GM12872 (cell line): ENCODE measurements at regions not wholly inside any gene's neighbourhood (a gene's known extent, or its start where the extent isn't known, plus 50 kb on each side); places are given as distances from the start of the nearest gene placed in this dataset.

Experiments used
- CTCF ChIP-seq: IDR thresholded peaks from 3 replicates; pipeline ENCODE4 v1.5.1; 2011; ENCODE audit warnings: low read depth, mild to moderate bottlenecking, low read length, moderate library complexity; ENCODE audit not compliant: insufficient read depth

DNA sequence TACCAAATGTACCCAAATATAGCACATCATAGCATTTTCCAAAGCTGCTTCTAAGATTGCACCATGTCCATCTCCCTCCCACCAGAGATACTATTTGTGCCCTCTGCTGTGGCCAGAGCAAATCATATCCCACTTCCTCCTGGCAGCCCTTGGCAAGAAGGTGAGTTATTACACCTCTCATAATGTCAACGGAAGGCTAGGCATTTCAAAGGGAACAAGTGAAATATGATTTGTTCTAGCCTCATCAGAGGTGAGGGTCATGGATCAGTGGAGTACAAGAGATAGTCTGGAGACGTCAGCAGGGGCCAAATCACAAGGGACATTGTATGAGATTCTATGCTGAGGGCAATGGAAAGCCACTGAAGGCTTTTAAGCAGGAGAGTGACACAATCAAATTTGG is 90.2 kb upstream of the BCAR3 start:
- TF ChIP-seq CTCF = no peak

DNA sequence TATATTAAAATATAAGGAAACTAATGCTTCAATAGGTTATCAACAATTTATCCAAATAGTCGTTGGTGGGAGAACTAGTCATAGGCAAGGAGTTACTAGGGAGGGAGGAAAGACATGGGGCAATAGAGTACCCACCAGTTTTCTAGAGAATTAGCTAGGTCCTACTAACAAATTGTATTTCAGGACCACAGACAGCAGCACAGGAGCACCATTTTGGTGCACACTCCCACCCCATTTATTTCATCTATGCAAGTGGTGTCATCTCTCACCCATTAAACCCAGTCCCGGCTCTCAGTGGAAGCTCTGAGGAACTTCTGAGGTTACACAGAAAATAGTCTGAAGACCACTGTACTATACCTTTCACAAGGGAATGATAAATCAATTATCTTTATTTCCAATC is 89.0 kb upstream of the BCAR3 start:
- no peak for TF ChIP-seq CTCF

GRCh38 chr1:93769777-93770176 is 88.1 kb upstream of the BCAR3 start:
- no peak for TF ChIP-seq CTCF

- TF ChIP-seq CTCF = no peak
These were observed 86.8 kb upstream of the BCAR3 start for GRCh38 chr1:93768380-93768863.

DNA sequence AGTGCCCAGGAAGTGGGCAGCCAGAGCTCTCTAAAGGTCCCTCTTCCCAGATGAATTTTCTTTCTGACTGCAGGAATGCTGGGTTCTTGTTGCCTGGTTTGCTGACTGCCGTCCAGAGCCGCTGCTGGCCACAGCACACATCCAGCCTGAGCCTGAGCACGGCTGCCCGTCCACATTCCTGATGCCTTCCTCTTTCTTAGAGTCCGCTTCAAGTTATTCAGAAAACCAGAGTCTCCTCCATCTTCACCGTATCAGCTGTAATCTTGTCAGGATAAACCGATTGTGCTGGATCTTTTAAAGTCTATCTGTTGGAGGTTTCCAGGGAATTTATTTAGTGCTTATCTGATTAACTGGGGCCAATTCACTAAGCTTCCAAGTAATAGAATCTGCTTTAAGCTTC is 84.8 kb upstream of the BCAR3 start:
- TF ChIP-seq CTCF = no peak

- TF ChIP-seq CTCF = no peak
These were observed 83.5 kb upstream of the BCAR3 start for GRCh38 chr1:93765099-93765498.

DNA sequence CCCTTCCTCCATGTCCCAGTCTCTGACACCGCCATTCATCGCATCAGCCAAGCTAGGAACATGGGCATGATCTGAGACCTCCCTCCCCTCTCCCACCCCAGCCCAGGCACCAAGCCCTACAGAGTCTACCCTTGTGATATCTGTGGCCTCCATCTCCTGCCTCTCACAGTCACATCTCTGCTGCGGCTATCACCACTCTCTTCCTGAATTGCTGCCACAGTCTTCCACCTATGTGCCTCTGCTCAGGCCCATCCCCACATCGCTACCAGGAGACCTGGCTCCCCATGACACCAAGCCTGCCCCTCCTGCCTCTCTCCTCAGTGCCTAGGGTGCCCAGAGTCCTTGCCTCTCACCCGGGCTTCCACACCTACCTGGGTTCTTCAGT is 82.7 kb upstream of the BCAR3 start:
- no peak for TF ChIP-seq CTCF

DNA sequence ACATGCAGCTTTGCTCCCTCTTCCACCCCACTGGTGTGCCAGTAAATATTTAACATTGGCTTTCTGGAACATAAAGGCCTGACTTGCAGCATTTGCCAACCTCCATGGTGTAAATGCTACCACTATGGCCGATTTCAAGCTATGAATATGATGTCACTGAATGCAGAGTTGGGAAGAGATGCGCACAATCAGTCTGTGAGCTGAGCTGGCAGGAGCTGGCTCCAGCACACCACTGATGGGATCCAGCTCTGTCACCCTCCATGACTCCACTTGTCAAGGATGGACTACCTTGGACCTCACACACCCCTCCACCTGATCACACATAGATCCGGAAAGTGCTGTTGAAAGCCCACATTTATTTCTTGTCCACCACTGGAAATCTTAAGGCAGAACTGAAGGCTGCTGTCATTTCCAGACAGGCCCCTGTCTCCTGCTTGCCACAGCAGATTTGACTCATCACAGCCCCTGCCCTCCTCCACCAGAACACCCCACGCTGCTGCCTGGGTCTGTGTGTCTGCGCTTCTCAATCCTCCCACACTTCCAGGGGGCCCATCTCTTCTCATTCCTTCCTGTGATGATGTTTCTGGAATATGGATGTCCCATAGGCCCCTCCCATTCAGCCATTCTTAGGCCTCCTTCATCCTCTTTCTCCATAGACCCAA is 82.2 kb upstream of the BCAR3 start:
- TF ChIP-seq CTCF = no peak
